GM23338 (cell line): ENCODE measurements at regions not wholly inside any gene's neighbourhood (a gene's known extent, or its start where the extent isn't known, plus 50 kb on each side); places are given as distances from the start of the nearest gene placed in this dataset.

Source experiments
- CTCF ChIP-seq, 2 experiments: fragments of 200-600 bp in 1 of 2; sonication (generic) in 1 of 2; conservative IDR thresholded peaks; 2 replicates each; pipeline versions ENCODE4 v1.5.1 to v1.6.1; 2016 to 2017; ENCODE audit warnings: antibody characterized with exemption in 2 of 2, low read depth in 2 of 2, mild to moderate bottlenecking in 2 of 2, moderate library complexity in 1 of 2
- EZH2phosphoT487 ChIP-seq: fragments of 200-600 bp; sonication (generic); IDR thresholded peaks from one replicate; pipeline ENCODE4 v1.8.1; 2018; ENCODE audit warnings: antibody characterized with exemption; ENCODE audit not compliant: unreplicated experiment

- TF ChIP-seq EZH2phosphoT487 (no peak), CTCF (conservative IDR thresholded peaks at IDR 0.05; ENCODE audit: low read depth in 2 of 2) (no peak)
Observed at GRCh38 chr2:35887146-35887545, 468.4 kb upstream of the CRIM1 start.
